ENCODE measurements at regions not wholly inside any gene's neighbourhood (a gene's known extent, or its start where the extent isn't known, plus 50 kb on each side); places are given as distances from the start of the nearest gene placed in this dataset.
A peak's percentile ranks its signal among the peaks of the same experiment; 100 is the strongest.
"Not testable (repeated sequence)": the region's sequence is repeated elsewhere in the genome, so short reads cannot be mapped to it uniquely, and the experiment has no call there.

DNA sequence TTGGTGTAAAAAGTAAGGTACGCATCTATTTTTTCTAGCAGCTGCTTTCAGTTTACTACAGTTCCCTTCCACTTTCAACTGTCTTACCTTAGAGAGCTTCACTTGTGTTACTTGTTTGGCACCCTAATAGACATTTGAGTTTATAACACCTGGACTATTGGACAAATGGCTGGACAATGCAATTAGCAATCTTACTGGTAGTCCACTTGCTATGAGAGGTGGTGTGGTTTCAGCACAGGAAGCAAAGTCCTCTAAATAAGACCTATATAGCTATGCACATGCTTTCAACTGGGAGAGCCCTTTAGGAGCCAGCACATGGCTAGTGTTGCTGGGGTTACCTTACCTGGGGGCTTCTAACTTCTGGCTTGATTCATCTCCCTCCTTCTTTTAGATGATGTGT, 119.6 kb upstream of the RANBP3L start:
- H3K9ac ChIP-seq, result no peak overlapping the region; a peak in 1 of 22 replicates
- no peak overlapping the region for H3K4me3 ChIP-seq
- H3K4me1 ChIP-seq, result peaks cover 48 to 77% (median 69%) of the 10 kb centered on the region in 10 experiments
- peaks cover 0 to 9% (median 4%) of the 10 kb centered on the region in 11 experiments; a peak in 13 of 22 replicates for H3K9me3 ChIP-seq (replicated peaks in 1 of 11)
- H3K4me2 ChIP-seq, result peak overlapping the region in 8 of 11 experiments; percentile 52 to 89 (median 76); a peak in 16 of 22 replicates
- H3K27ac ChIP-seq, result peak overlapping the region in 6 of 11 experiments; percentile 42 to 83 (median 72); a peak in 12 of 22 replicates
- TF ChIP-seq Cebpa-rat (IDR thresholded peaks at IDR 0.05), result no peak
- no peaks in the 10 kb centered on the region for H3K27me3 ChIP-seq
- no peaks in the 10 kb centered on the region for H4K20me1 ChIP-seq
- H3K36me3 ChIP-seq, result no peaks in the 10 kb centered on the region

DNA sequence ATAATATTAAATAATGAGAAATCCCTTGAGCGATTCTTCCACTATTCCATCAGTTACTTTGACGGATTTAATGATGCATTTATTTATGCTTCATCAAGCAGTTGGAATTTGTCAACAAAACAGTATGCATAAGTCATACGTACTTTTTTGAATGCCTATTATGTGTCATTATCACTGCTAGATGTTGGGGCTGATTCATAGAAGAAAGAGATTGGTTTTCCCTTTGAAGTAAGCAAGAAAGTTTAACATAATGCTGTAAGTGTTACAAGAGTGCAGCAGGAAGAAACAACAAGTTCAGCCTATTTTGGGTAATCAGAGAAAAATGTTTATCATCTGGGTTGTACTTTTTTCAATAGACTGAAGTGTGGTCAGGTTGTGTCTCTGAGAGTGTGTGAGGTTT, 121.2 kb upstream of the RANBP3L start:
- Histone ChIP-seq H3K9me3 (replicated peaks in 1 of 11) (peaks cover 5 to 25% (median 15%) of the 10 kb centered on the region in 11 experiments; a peak in 18 of 22 replicates), H3K27me3 (no peaks in the 10 kb centered on the region), H3K4me1 (peaks cover 35 to 71% (median 60%) of the 10 kb centered on the region in 10 experiments), H3K36me3 (no peaks in the 10 kb centered on the region), H4K20me1 (no peaks in the 10 kb centered on the region), H3K4me2 (peak overlapping the region; percentile 52 to 89 (median 75); a peak in 21 of 22 replicates), H3K9ac (peak overlapping the region in 7 of 11 experiments; percentile 23 to 76 (median 68); a peak in 13 of 22 replicates), H3K4me3 (peak overlapping the region in 2 of 10 experiments; percentile 14 to 16; a peak in 3 of 20 replicates), H3K27ac (peak overlapping the region in 9 of 11 experiments; percentile 21 to 83 (median 66); a peak in 18 of 22 replicates)
- no peak for TF ChIP-seq Cebpa-rat (IDR thresholded peaks at IDR 0.05)

DNA sequence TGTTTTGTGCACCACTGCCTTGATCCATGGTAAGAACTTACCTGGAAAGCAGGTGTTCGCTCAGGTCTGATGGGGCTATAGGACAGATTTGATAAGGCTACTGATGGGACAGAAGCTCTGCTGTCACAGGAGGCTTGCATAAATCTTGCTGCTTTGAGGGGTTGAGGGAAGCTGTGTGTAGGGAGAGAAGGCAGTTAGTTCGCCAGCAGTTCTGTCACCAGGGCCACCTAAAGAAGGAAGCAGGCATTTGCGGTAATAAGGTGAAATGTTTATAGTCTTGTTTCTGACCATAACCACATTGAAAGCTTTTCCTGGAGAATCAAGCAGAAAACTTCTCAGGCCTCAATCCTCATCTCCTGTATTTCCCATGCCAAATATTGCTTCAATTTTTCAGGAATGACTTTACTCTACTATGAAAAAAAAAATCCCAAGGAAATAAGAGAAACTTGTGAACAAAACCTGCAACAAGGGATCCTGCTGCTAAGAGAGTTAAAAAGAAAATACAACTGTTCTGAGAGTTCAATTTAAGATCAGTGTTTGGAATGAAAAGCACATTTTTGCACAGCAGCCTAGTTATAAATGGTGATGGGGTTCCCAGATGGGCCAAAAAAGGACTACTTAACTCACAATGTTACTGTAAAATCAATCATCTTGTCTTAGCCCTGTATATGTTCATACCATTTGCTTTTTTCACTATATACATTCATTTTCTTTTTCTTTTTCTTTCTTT, 122.0 kb upstream of the RANBP3L start:
- H3K4me3 ChIP-seq, result peak overlapping the region in 2 of 10 experiments; percentile 14 to 16; a peak in 3 of 20 replicates
- H3K4me1 ChIP-seq, result peaks cover 33 to 64% (median 52%) of the 10 kb centered on the region in 10 experiments
- H3K27me3 ChIP-seq, result no peaks in the 10 kb centered on the region
- H4K20me1 ChIP-seq, result no peaks in the 10 kb centered on the region
- H3K9ac ChIP-seq, result peak overlapping the region in 7 of 11 experiments; percentile 23 to 76 (median 68); a peak in 13 of 22 replicates
- peaks cover 5 to 31% (median 18%) of the 10 kb centered on the region in 11 experiments; a peak in 18 of 22 replicates for H3K9me3 ChIP-seq (replicated peaks in 1 of 11)
- H3K27ac ChIP-seq, result peak overlapping the region in 9 of 11 experiments; percentile 21 to 83 (median 66); a peak in 18 of 22 replicates
- no peak for TF ChIP-seq Cebpa-rat (IDR thresholded peaks at IDR 0.05)
- H3K36me3 ChIP-seq, result no peaks in the 10 kb centered on the region
- peak overlapping the region; percentile 52 to 89 (median 75); a peak in 21 of 22 replicates for H3K4me2 ChIP-seq

DNA sequence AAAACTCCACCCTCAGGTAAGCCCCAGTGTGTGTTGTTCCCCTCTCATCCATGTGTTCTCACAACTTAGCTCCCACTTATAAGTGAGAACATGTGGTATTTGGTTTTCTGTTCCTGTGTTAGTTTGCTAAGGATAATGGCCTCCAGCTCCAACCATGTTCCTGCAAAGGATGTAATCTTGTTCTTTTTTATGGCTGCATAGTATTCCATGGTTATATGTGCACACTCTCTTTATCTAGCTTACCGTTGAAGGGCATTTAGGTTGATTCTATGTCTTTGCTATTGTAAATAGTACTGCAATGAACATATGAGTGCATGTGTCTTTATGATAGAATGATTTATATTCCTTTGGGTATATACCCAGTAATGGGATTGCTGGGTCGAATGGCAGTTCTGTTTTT, 124.4 kb upstream of the RANBP3L start:
- not testable (repeated sequence) for H4K20me1 ChIP-seq, H3K4me3 ChIP-seq, H3K4me2 ChIP-seq, H3K27ac ChIP-seq, H3K9ac ChIP-seq, H3K27me3 ChIP-seq, H3K36me3 ChIP-seq
- Histone ChIP-seq H3K4me1 (peaks cover 23 to 40% (median 34%) of the 10 kb centered on the region in 10 experiments), H3K9me3 (replicated peaks in 1 of 11) (peaks cover 11 to 47% (median 24%) of the 10 kb centered on the region in 11 experiments; a peak in 18 of 22 replicates)

DNA sequence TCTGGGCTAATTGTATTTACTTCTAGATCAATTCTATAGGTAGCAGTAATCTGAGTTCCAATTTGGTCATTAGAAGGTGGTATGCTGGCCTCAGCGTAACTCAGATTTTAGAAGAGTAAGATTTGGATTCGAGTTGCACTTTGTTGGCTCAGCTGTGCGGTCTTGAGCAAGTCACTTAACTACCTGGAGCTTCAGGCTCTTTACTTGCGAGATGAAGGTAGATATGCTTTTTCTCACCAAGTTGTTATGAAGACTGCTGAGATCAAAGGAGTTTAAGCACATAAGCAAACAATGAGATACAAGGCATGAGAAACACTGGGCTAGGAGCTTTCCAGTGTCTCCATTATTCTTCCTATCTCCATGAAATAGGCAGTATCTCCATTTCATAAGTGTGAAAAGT, 133.8 kb upstream of the RANBP3L start:
- peaks cover 0 to 18% (median 5%) of the 10 kb centered on the region in 11 experiments; a peak in 9 of 22 replicates for H3K9me3 ChIP-seq (replicated peaks in 1 of 11)

DNA sequence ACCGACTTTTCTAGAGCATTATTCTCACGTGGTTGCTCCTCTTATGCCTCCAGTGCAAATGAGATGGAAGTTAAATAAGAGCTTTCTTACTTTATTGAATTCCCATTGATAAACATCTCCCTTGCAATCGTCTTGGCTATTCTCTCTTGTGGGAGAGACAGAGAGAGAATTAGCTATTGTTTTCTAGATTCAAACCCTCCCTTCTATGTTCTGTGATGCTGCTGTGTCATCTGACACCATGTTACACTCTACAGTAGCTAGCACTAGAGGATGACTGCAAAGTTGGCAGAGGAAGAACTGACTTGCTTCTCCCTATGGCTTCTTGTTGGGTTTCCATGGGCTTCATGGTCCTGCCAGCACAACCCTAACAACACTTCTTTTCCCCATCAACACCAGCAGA, 134.6 kb upstream of the RANBP3L start:
- Histone ChIP-seq H3K27ac (no peak overlapping the region), H4K20me1 (no peaks in the 10 kb centered on the region), H3K36me3 (no peaks in the 10 kb centered on the region), H3K4me3 (no peak overlapping the region), H3K9me3 (replicated peaks in 1 of 11) (peaks cover 0 to 18% (median 0%) of the 10 kb centered on the region in 11 experiments; a peak in 6 of 22 replicates), H3K4me1 (no peaks in the 10 kb centered on the region), H3K9ac (no peak overlapping the region), H3K4me2 (no peak overlapping the region), H3K27me3 (no peaks in the 10 kb centered on the region)
- TF ChIP-seq Cebpa-rat (IDR thresholded peaks at IDR 0.05), result no peak

More for the DNA sequence above, 133.8 kb upstream of the RANBP3L start:
- Histone ChIP-seq H4K20me1 (no peaks in the 10 kb centered on the region), H3K9ac (no peak overlapping the region), H3K27me3 (no peaks in the 10 kb centered on the region), H3K4me3 (no peak overlapping the region), H3K4me2 (no peak overlapping the region), H3K4me1 (no peaks in the 10 kb centered on the region), H3K36me3 (no peaks in the 10 kb centered on the region), H3K27ac (no peak overlapping the region)
- TF ChIP-seq Cebpa-rat (IDR thresholded peaks at IDR 0.05), result no peak

DNA sequence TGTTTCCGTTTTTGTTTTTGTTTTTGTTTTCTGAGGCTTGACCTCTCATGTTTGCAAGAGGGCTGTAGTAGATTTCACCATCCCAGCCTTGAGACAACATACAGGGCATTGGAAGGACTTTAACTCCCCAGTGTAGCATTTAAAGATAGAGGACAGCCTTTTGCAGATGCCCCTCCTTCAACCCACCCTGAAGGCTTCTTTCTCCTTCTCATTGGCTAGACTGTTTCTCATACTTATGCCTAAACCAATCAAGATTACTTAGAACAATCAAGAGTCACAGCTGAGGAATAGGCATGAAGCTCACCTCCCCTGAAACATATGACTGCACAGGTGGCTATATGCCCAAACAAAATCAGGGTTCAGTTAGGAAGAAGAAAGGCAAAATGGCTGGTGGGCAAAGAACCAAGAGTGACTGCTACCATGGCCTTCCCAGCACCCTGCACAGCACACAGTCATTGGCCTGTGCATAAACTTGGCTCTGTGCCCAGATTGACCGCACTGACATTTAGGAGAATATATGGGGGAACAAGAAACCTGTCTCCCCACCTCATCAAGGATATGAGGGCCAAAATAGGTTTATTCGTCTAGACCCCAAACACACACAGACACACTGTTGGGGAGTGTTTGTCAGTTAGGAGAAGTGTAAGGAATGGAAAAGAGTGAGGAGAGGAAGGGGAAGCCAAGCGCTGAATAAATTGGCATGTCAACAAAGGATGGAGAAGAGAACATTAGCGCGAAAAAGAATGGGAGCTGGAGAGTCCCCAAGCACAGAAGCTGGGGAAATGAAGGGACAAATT, 137.3 kb upstream of the RANBP3L start:
- H3K4me2 ChIP-seq, result no peak overlapping the region
- H3K27me3 ChIP-seq, result no peaks in the 10 kb centered on the region
- H4K20me1 ChIP-seq, result no peaks in the 10 kb centered on the region
- TF ChIP-seq Cebpa-rat (IDR thresholded peaks at IDR 0.05), result no peak
- H3K9me3 ChIP-seq (replicated peaks in 1 of 11), result peaks cover 0 to 18% (median 4%) of the 10 kb centered on the region in 11 experiments; a peak in 8 of 22 replicates
- H3K4me3 ChIP-seq, result no peak overlapping the region
- peaks cover 0 to 20% (median under 1%) of the 10 kb centered on the region in 10 experiments; a peak in 7 of 20 replicates for H3K4me1 ChIP-seq
- no peak overlapping the region for H3K9ac ChIP-seq
- no peaks in the 10 kb centered on the region for H3K36me3 ChIP-seq
- H3K27ac ChIP-seq, result no peak overlapping the region

DNA sequence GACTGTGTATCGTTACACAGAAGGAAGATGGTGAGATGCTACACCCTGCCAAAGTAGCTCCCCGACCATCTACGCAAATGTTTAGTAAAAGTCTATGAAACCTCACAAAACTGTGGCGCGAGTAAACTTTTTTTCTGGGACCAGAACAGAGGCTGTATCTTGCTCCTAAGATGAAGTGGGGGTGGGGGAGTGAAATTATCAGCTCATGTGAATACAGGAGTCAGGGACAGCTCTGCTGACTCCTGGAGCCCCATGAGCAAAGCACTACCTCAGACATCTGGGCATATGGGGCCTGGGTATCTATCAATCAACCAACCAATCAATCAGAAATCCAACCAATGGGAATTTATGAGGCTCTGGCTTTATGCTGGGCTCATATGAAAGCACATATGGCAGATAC, 138.6 kb upstream of the RANBP3L start:
- H3K4me1 ChIP-seq, result peaks cover 0 to 34% (median 9%) of the 10 kb centered on the region in 10 experiments; a peak in 10 of 20 replicates
- H3K27ac ChIP-seq, result no peak overlapping the region

DNA sequence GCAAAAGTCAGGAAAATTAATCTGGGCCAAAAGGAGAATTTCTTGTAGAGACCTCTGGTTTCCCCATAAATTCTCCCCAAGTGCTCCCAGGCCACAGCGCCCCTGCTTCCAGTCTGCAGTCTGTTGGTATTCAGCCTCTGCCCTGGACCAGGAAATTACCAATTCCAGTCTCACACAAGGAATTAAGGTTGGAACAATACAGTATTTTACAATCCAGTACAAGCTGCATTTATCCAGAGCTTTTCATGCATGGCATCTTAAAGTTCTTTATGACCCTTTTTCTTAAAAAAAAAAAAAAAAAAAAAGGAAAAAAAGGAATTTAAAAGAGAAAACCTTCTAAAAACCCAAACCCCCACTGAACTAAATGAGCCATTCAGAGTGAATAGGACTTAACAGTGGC, 139.6 kb upstream of the RANBP3L start:
- H3K4me1 ChIP-seq, result peaks cover 0 to 38% (median 9%) of the 10 kb centered on the region in 10 experiments; a peak in 10 of 20 replicates
- peaks cover 0 to 20% (median 5%) of the 10 kb centered on the region in 11 experiments; a peak in 8 of 22 replicates for H3K9me3 ChIP-seq (replicated peaks in 1 of 11)
- H3K27me3 ChIP-seq, result no peaks in the 10 kb centered on the region
- H3K4me2 ChIP-seq, result no peak overlapping the region
- no peak overlapping the region for H3K27ac ChIP-seq
- no peak for TF ChIP-seq Cebpa-rat (IDR thresholded peaks at IDR 0.05)
- H3K9ac ChIP-seq, result no peak overlapping the region
- no peak overlapping the region for H3K4me3 ChIP-seq
- no peaks in the 10 kb centered on the region for H3K36me3 ChIP-seq
- H4K20me1 ChIP-seq, result no peaks in the 10 kb centered on the region

More for the DNA sequence above, 138.6 kb upstream of the RANBP3L start:
- Histone ChIP-seq H3K9me3 (replicated peaks in 1 of 11) (peaks cover 0 to 20% (median 5%) of the 10 kb centered on the region in 11 experiments; a peak in 8 of 22 replicates), H3K9ac (no peak overlapping the region), H3K27me3 (no peaks in the 10 kb centered on the region), H3K36me3 (no peaks in the 10 kb centered on the region), H3K4me2 (no peak overlapping the region), H3K4me3 (no peak overlapping the region), H4K20me1 (no peaks in the 10 kb centered on the region)
- TF ChIP-seq Cebpa-rat (IDR thresholded peaks at IDR 0.05), result no peak
